ENCODE measurements at regions not wholly inside any gene's neighbourhood (a gene's known extent, or its start where the extent isn't known, plus 50 kb on each side); places are given as distances from the start of the nearest gene placed in this dataset.

DNA sequence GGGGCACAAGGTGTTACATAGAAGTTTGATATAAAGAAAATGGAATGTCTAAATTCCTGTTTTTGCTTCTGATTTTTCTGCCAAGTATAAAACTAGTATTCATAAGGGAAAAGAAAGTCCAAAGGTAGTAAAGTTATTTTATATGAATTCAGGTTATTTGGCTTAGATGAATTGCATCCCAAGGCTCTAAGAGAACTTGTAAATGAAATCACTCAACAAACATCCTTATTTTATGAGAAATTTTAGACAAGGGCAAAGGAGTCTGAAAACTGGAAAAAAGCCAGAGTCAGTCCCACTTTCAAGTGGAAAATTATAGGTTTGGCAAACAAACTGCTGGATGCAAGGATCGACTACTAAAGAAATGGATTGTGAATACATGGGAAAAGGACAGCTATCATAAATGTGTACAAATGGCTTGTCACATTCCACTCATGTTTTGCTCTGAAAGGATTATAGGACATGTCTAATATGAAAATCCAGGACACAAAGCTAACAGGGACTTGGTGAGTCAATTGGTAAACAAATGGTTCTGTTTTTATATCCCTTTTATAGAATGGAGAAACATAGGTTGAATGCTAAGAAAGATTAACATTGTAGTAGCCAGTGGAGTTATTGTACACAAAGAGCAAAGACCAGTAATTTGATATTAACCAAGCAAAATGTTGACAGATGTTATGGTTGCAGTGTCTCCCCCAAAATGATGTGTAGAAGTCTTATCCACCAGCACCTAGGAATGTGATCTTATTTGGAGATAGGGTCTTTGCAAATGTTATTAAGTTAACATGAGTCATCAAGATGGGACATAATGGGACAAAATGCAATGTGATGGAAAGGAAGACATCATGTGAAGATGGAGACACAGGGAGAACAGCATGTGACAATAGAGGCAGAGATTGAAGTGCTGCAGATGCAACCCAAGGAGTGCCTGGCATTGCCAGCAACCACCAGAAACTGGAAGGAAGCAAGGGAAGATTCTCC lies 495.7 kb downstream of the TLE1 start:
- ChIA-PET POLR2A (no interaction called here), CTCF (no interaction called here)
- Histone ChIP-seq H3K9me3 (ENCODE audit: control insufficient read depth in 2 of 3, low read length in 3 of 3) (no peaks in the 10 kb centered on the region), H3K4me1 (ENCODE audit: control insufficient read depth in 2 of 2, insufficient read depth in 2 of 2, low read length in 2 of 2) (no peaks in the 10 kb centered on the region), H3K4me3 (ENCODE audit: low read length) (no peak overlapping the region), H3K36me3 (ENCODE audit: control insufficient read depth in 2 of 3, insufficient read depth in 3 of 3, low read length in 3 of 3) (no peaks in the 10 kb centered on the region), H3K27ac (ENCODE audit: low read depth, low read length) (no peak overlapping the region), H3K27me3 (ENCODE audit: control insufficient read depth in 2 of 2, insufficient read depth in 2 of 2, low read length in 2 of 2) (no peaks in the 10 kb centered on the region)
- intact Hi-C loops (cut with micrococcal nuclease) = no loop called here
- ATAC-seq = no peak
- Mint-ChIP-seq H3K36me3 (no peaks in the 10 kb centered on the region), H3K27ac (no peak overlapping the region), H3K27me3 (no peaks in the 10 kb centered on the region), H3K4me3 (no peak overlapping the region), H3K4me1 (no peaks in the 10 kb centered on the region), H3K9me3 (peaks cover 0 to 18% (median 5%) of the 10 kb centered on the region in 11 donors)
- no peak for DNase-seq

DNA sequence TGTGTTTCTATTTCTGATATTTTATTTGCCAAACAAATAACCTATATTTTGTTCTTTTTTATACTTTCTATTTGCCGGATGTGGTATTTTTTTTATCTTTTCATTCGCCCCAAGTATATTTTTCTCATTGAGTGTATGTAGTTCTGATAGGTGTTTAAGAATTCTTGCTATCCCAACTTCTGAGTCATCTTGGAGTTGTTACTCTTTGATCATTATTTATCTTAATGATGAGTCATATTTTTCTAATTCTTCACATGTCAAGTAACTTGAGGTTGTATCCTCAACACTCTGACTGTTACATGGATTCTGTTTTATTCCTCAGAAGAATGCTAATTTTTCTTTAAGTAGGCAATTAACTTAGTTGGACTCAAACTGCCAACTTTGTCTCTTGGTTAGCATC lies 498.1 kb downstream of the TLE1 start:
- DNase-seq (no peak), ATAC-seq (no peak)
- no peak overlapping the region for H3K4me3 ChIP-seq (ENCODE audit: low read length)
- H3K27ac ChIP-seq (ENCODE audit: low read depth, low read length) = no peak overlapping the region
- CTCF ChIA-PET = no interaction called here
- intact Hi-C loops (cut with micrococcal nuclease) = no loop called here
- Mint-ChIP-seq H3K27ac (no peak overlapping the region), H3K27me3 (no peaks in the 10 kb centered on the region), H3K4me1 (no peaks in the 10 kb centered on the region), H3K9me3 (peaks cover 0 to 12% (median 1%) of the 10 kb centered on the region in 11 donors), H3K4me3 (no peak overlapping the region), H3K36me3 (no peaks in the 10 kb centered on the region)
- no peaks in the 10 kb centered on the region for H3K9me3 ChIP-seq (ENCODE audit: control insufficient read depth in 2 of 3, low read length in 3 of 3)
- POLR2A ChIA-PET = no interaction called here
- H3K27me3 ChIP-seq (ENCODE audit: control insufficient read depth in 2 of 2, insufficient read depth in 2 of 2, low read length in 2 of 2) = no peaks in the 10 kb centered on the region
- no peaks in the 10 kb centered on the region for H3K4me1 ChIP-seq (ENCODE audit: control insufficient read depth in 2 of 2, insufficient read depth in 2 of 2, low read length in 2 of 2)
- no peaks in the 10 kb centered on the region for H3K36me3 ChIP-seq (ENCODE audit: control insufficient read depth in 2 of 3, insufficient read depth in 3 of 3, low read length in 3 of 3)

DNA sequence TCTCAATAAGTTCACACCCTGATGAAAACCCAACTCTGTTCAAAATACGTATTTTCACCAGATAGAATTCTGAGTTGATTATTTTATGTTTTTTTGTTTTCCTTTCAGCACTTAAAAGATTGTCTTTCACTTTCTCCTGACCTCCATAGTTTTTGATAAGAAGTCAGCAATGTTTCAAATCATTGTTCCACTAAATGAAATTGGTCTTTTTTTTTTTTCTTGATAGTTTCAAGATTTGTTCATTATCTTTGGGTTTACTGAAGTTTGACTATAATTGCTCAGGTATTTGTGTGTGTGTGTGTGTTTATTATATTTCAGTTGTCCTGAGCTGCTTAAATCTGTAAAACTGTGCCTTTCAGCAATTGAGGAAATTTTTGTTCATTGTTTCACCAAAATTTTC lies 498.7 kb downstream of the TLE1 start:
- DNase-seq = no peak
- Histone ChIP-seq H3K4me1 (ENCODE audit: control insufficient read depth in 2 of 2, insufficient read depth in 2 of 2, low read length in 2 of 2) (no peaks in the 10 kb centered on the region), H3K9me3 (ENCODE audit: control insufficient read depth in 2 of 3, low read length in 3 of 3) (no peaks in the 10 kb centered on the region), H3K27me3 (ENCODE audit: control insufficient read depth in 2 of 2, insufficient read depth in 2 of 2, low read length in 2 of 2) (no peaks in the 10 kb centered on the region), H3K27ac (ENCODE audit: low read depth, low read length) (no peak overlapping the region), H3K36me3 (ENCODE audit: control insufficient read depth in 2 of 3, insufficient read depth in 3 of 3, low read length in 3 of 3) (no peaks in the 10 kb centered on the region), H3K4me3 (ENCODE audit: low read length) (no peak overlapping the region)
- no peaks in the 10 kb centered on the region for H3K4me1 Mint-ChIP-seq
- ChIA-PET POLR2A (no interaction called here), CTCF (no interaction called here)
- H3K27me3 Mint-ChIP-seq = no peaks in the 10 kb centered on the region
- peaks cover 0 to 12% (median 1%) of the 10 kb centered on the region in 11 donors for H3K9me3 Mint-ChIP-seq
- H3K27ac Mint-ChIP-seq = no peak overlapping the region
- intact Hi-C loops (cut with micrococcal nuclease) = no loop called here
- no peaks in the 10 kb centered on the region for H3K36me3 Mint-ChIP-seq
- H3K4me3 Mint-ChIP-seq = no peak overlapping the region
- no peak for ATAC-seq

DNA sequence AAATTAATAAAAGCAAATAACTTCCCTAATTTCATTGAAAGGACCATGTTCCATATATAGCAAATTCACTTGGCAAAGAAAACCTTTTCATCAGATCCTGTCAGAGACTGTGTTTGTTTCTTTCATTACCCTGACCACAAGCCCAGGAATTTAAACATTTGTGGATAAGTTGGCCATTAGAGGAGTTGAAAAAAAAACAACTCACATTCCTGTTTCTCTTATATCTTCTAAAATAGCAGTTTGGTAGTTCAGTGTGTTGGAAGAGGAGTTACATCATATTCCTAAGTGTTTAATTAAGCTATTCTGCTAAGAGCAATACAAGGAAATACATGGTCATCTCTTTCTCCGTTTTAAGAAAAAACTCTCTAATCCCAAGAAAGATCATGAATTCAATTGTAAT lies 505.6 kb downstream of the TLE1 start:
- H3K27ac ChIP-seq (ENCODE audit: low read depth, low read length) = no peak overlapping the region
- intact Hi-C loops (cut with micrococcal nuclease) = no loop called here
- H3K4me1 ChIP-seq (ENCODE audit: control insufficient read depth in 2 of 2, insufficient read depth in 2 of 2, low read length in 2 of 2) = no peaks in the 10 kb centered on the region
- peaks cover 0 to 2% (median 0%) of the 10 kb centered on the region in 11 donors for H3K9me3 Mint-ChIP-seq
- ChIA-PET POLR2A (no interaction called here), CTCF (no interaction called here)
- H3K27ac Mint-ChIP-seq = no peak overlapping the region
- no peaks in the 10 kb centered on the region for H3K36me3 ChIP-seq (ENCODE audit: control insufficient read depth in 2 of 3, insufficient read depth in 3 of 3, low read length in 3 of 3)
- no peaks in the 10 kb centered on the region for H3K27me3 Mint-ChIP-seq
- H3K4me3 ChIP-seq (ENCODE audit: low read length) = no peak overlapping the region
- no peak overlapping the region for H3K4me3 Mint-ChIP-seq
- DNase-seq (no peak), ATAC-seq (no peak)
- no peaks in the 10 kb centered on the region for H3K4me1 Mint-ChIP-seq
- H3K36me3 Mint-ChIP-seq = no peaks in the 10 kb centered on the region
- H3K27me3 ChIP-seq (ENCODE audit: control insufficient read depth in 2 of 2, insufficient read depth in 2 of 2, low read length in 2 of 2) = no peaks in the 10 kb centered on the region
- no peaks in the 10 kb centered on the region for H3K9me3 ChIP-seq (ENCODE audit: control insufficient read depth in 2 of 3, low read length in 3 of 3)

DNA sequence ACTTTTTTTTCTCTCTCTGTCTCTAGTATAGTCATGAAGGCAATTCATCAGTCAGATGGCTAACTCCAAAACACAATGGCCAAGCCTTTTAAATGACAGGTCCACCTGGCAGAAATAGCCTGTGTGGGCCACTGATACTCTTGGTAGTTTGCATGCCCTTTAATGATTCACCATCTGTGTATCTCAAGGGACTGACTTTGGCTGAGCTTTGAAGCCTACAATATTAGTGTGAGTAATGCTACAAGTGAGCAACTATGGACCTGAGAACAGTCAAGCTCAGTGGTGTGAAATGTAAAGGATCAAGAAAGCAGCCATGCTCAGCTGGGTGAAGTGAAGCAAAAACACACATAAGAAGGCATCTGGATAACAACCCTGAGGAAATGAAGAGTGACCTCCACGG lies 506.9 kb downstream of the TLE1 start:
- Mint-ChIP-seq H3K27me3 (no peaks in the 10 kb centered on the region), H3K4me1 (no peaks in the 10 kb centered on the region), H3K9me3 (peaks cover 0 to 4% (median 0%) of the 10 kb centered on the region in 11 donors), H3K36me3 (no peaks in the 10 kb centered on the region), H3K4me3 (no peak overlapping the region), H3K27ac (no peak overlapping the region)
- POLR2A ChIA-PET = no interaction called here
- DNase-seq (no peak), ATAC-seq (no peak)
- no peaks in the 10 kb centered on the region for H3K4me1 ChIP-seq (ENCODE audit: control insufficient read depth in 2 of 2, insufficient read depth in 2 of 2, low read length in 2 of 2)
- H3K9me3 ChIP-seq (ENCODE audit: control insufficient read depth in 2 of 3, low read length in 3 of 3) = no peaks in the 10 kb centered on the region
- H3K36me3 ChIP-seq (ENCODE audit: control insufficient read depth in 2 of 3, insufficient read depth in 3 of 3, low read length in 3 of 3) = no peaks in the 10 kb centered on the region
- intact Hi-C loops (cut with micrococcal nuclease) = no loop called here
- no peak overlapping the region for H3K27ac ChIP-seq (ENCODE audit: low read depth, low read length)
- CTCF ChIA-PET = no interaction called here
- H3K4me3 ChIP-seq (ENCODE audit: low read length) = no peak overlapping the region
- no peaks in the 10 kb centered on the region for H3K27me3 ChIP-seq (ENCODE audit: control insufficient read depth in 2 of 2, insufficient read depth in 2 of 2, low read length in 2 of 2)

DNA sequence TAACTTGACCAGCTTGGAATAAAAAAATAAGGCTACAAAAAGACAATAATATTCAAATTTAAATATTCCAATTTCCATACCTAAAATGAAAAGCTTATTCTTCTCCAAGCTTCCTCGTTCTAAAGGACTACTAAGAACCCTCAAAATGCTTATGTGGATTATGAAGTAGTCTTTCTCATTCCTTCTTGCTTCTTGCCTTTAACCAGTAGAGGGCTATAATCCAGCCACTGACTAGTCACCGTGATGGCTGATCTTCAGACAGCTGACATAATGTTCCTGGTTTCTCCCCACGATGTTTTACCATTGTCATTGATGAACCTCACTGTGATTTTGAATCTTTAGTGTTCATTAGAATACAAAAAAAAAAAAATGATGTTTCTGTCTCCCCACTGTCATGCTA lies 515.3 kb downstream of the TLE1 start:
- Mint-ChIP-seq H3K4me1 (no peaks in the 10 kb centered on the region), H3K9me3 (peaks cover 0 to 24% (median 3%) of the 10 kb centered on the region in 11 donors), H3K4me3 (no peak overlapping the region), H3K36me3 (no peaks in the 10 kb centered on the region), H3K27me3 (no peaks in the 10 kb centered on the region), H3K27ac (no peak overlapping the region)
- intact Hi-C loops (cut with micrococcal nuclease) = no loop called here
- ChIA-PET POLR2A (no interaction called here), CTCF (no interaction called here)
- ATAC-seq (no peak), DNase-seq (no peak)
- no peak overlapping the region for H3K4me3 ChIP-seq (ENCODE audit: low read length)
- no peaks in the 10 kb centered on the region for H3K27me3 ChIP-seq (ENCODE audit: control insufficient read depth in 2 of 2, insufficient read depth in 2 of 2, low read length in 2 of 2)
- no peaks in the 10 kb centered on the region for H3K36me3 ChIP-seq (ENCODE audit: control insufficient read depth in 2 of 3, insufficient read depth in 3 of 3, low read length in 3 of 3)
- H3K9me3 ChIP-seq (ENCODE audit: control insufficient read depth in 2 of 3, low read length in 3 of 3) = no peaks in the 10 kb centered on the region
- H3K4me1 ChIP-seq (ENCODE audit: control insufficient read depth in 2 of 2, insufficient read depth in 2 of 2, low read length in 2 of 2) = no peaks in the 10 kb centered on the region
- no peak overlapping the region for H3K27ac ChIP-seq (ENCODE audit: low read depth, low read length)

DNA sequence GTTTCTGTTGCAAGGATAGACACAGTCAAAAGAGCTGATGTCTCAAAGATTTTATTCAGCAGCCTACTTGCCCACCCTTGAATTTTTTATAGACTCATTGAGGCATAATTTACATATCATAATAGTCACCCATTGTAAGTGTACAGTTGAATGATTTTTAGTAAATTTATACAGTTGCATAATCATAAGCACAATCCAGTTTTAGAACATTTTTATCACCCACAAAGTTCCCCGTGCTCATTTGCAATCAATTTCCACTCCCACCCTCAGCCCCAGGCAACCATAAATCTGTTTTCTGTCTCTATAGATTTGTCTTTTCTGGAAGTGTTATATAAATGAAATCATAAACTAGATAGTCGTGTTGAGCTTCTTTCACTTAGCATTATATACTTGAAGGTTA lies 517.7 kb downstream of the TLE1 start:
- Mint-ChIP-seq H3K4me3 (no peak overlapping the region), H3K4me1 (no peaks in the 10 kb centered on the region), H3K27ac (no peak overlapping the region), H3K9me3 (peaks cover 0 to 13% (median 6%) of the 10 kb centered on the region in 11 donors), H3K36me3 (no peaks in the 10 kb centered on the region), H3K27me3 (no peaks in the 10 kb centered on the region)
- Histone ChIP-seq H3K4me1 (ENCODE audit: control insufficient read depth in 2 of 2, insufficient read depth in 2 of 2, low read length in 2 of 2) (no peaks in the 10 kb centered on the region), H3K9me3 (ENCODE audit: control insufficient read depth in 2 of 3, low read length in 3 of 3) (no peaks in the 10 kb centered on the region), H3K27me3 (ENCODE audit: control insufficient read depth in 2 of 2, insufficient read depth in 2 of 2, low read length in 2 of 2) (no peaks in the 10 kb centered on the region), H3K27ac (ENCODE audit: low read depth, low read length) (no peak overlapping the region), H3K4me3 (ENCODE audit: low read length) (no peak overlapping the region), H3K36me3 (ENCODE audit: control insufficient read depth in 2 of 3, insufficient read depth in 3 of 3, low read length in 3 of 3) (no peaks in the 10 kb centered on the region)
- intact Hi-C loops (cut with micrococcal nuclease) = no loop called here
- DNase-seq (no peak), ATAC-seq (no peak)
- ChIA-PET CTCF (no interaction called here), POLR2A (no interaction called here)

Data from naive thymus-derived CD4-positive, alpha-beta T cell (primary cell).